ENCODE measurements at regions not wholly inside any gene's neighbourhood (a gene's known extent, or its start where the extent isn't known, plus 50 kb on each side); places are given as distances from the start of the nearest gene placed in this dataset.

- Histone ChIP-seq H3K9me3 (replicated peaks in 1 of 3) (no peaks in the 10 kb centered on the region), H3K27ac (no peak overlapping the region), H3K36me3 (replicated peaks in 1 of 2) (no peaks in the 10 kb centered on the region), H3K4me3 (no peak overlapping the region), H3K4me1 (replicated peaks in 1 of 2) (peaks cover 0 to 7% of the 10 kb centered on the region in 2 donors), H3K27me3 (peaks cover 3% of the 10 kb centered on the region)
- whole genome bisulfite sequencing, 4 donors = 86 to 100% (median 93%) methylated on average over 2 of the region's 2 CpGs
- DNase-seq = no peak
- intact Hi-C loops (cut with DNase I) = no loop called here
- no peak for TF ChIP-seq CTCF (IDR thresholded peaks at IDR 0.05)
- TF ChIP-seq POLR2A (IDR thresholded peaks at IDR 0.05) = no peak
Measured at GRCh38 chr2:121036226-121036692, 248.7 kb downstream of the TFCP2L1 start.

- WGBS, 4 donors = 84 to 91% (median 90%) methylated on average over 2 of the region's 2 CpGs
- Histone ChIP-seq H3K27me3 (no peaks in the 10 kb centered on the region), H3K27ac (no peak overlapping the region), H3K4me3 (no peak overlapping the region), H3K9me3 (replicated peaks in 1 of 3) (no peaks in the 10 kb centered on the region), H3K36me3 (replicated peaks in 1 of 2) (no peaks in the 10 kb centered on the region), H3K4me1 (replicated peaks in 1 of 2) (peaks cover 0 to 7% of the 10 kb centered on the region in 2 donors)
- intact Hi-C loops (cut with DNase I) = no loop called here
- no peak for TF ChIP-seq CTCF (IDR thresholded peaks at IDR 0.05)
- TF ChIP-seq POLR2A (IDR thresholded peaks at IDR 0.05) = no peak
- DNase-seq = peak in 1 of 7 donors; percentile 30
Measured at GRCh38 chr2:121037480-121037879, 247.5 kb downstream of the TFCP2L1 start.

- WGBS, 4 donors = 67 to 83% (median 74%) methylated on average over 7 of the region's 7 CpGs
- no peaks in the 10 kb centered on the region for H3K36me3 ChIP-seq (replicated peaks in 1 of 2)
- no peak overlapping the region for H3K27ac ChIP-seq
- no peaks in the 10 kb centered on the region for H3K27me3 ChIP-seq
- TF ChIP-seq CTCF (IDR thresholded peaks at IDR 0.05) = no peak
- peak in 1 of 7 donors; percentile 14 for DNase-seq
- no peak overlapping the region for H3K4me3 ChIP-seq
- peaks cover 0 to 7% of the 10 kb centered on the region in 2 donors for H3K4me1 ChIP-seq (replicated peaks in 1 of 2)
- H3K9me3 ChIP-seq (replicated peaks in 1 of 3) = no peaks in the 10 kb centered on the region
- intact Hi-C loops (cut with DNase I) = no loop called here
Measured at GRCh38 chr2:121038031-121038430, 247.0 kb downstream of the TFCP2L1 start.

- whole genome bisulfite sequencing, 4 donors = 81 to 100% (median 82%) methylated on average over 2 to 5 of the region's 5 CpGs
Measured at GRCh38 chr2:121038431-121038830, 246.6 kb downstream of the TFCP2L1 start.

More at GRCh38 chr2:121038431-121038830, 246.6 kb downstream of the TFCP2L1 start:
- Histone ChIP-seq H3K4me1 (replicated peaks in 1 of 2) (peaks cover 0 to 7% of the 10 kb centered on the region in 2 donors), H3K9me3 (replicated peaks in 1 of 3) (no peaks in the 10 kb centered on the region), H3K27ac (no peak overlapping the region), H3K27me3 (no peaks in the 10 kb centered on the region), H3K36me3 (replicated peaks in 1 of 2) (no peaks in the 10 kb centered on the region), H3K4me3 (no peak overlapping the region)
- TF ChIP-seq CTCF (IDR thresholded peaks at IDR 0.05) = no peak
- TF ChIP-seq POLR2A (IDR thresholded peaks at IDR 0.05) = no peak
- no peak for DNase-seq
- intact Hi-C loops (cut with DNase I) = no loop called here
